ENCODE measurements at regions not wholly inside any gene's neighbourhood (a gene's known extent, or its start where the extent isn't known, plus 50 kb on each side); places are given as distances from the start of the nearest gene placed in this dataset.
"Not testable (repeated sequence)": the region's sequence is repeated elsewhere in the genome, so short reads cannot be mapped to it uniquely, and the experiment has no call there.

- TF ChIP-seq EZH2 (IDR thresholded peaks at IDR 0.05; ENCODE audit: insufficient read depth, low read length) (no peak), CTCF (IDR thresholded peaks at IDR 0.05; ENCODE audit: insufficient read depth, low read depth, low read length) (no peak)
- H3K27ac Mint-ChIP-seq (ENCODE audit: unreplicated experiment) = no peak overlapping the region
- no peaks in the 10 kb centered on the region for H3K4me1 Mint-ChIP-seq (ENCODE audit: low read depth, unreplicated experiment)
- H3K4me2 ChIP-seq (ENCODE audit: low read length) = no peak overlapping the region
- no peaks in the 10 kb centered on the region for H3K27me3 Mint-ChIP-seq (ENCODE audit: low read depth, unreplicated experiment)
- H3K79me2 ChIP-seq (ENCODE audit: insufficient read depth, low read length) = no peaks in the 10 kb centered on the region
- no peaks in the 10 kb centered on the region for H3K4me1 ChIP-seq (ENCODE audit: insufficient read depth, low read length)
- no peaks in the 10 kb centered on the region for H3K9me3 ChIP-seq (ENCODE audit: insufficient read depth, low read depth, low read length)
- no peaks in the 10 kb centered on the region for H4K20me1 ChIP-seq (ENCODE audit: insufficient read depth, low read length)
- H3K36me3 ChIP-seq (ENCODE audit: insufficient read depth, low read length) = no peaks in the 10 kb centered on the region
- H3K27ac ChIP-seq (ENCODE audit: low read depth, low read length) = no peak overlapping the region
- no peak overlapping the region for H3K9ac ChIP-seq (ENCODE audit: low read length)
- no peaks in the 10 kb centered on the region for H3K27me3 ChIP-seq (ENCODE audit: insufficient read depth, low read length)
- no peaks in the 10 kb centered on the region for H3K36me3 Mint-ChIP-seq (ENCODE audit: low read depth, unreplicated experiment)
- FAIRE-seq (no peak), DNase-seq (ENCODE audit: low read depth) (no peak)
- H3K4me3 ChIP-seq (ENCODE audit: insufficient read depth, low read depth, low read length) = no peak overlapping the region
- H3K4me3 Mint-ChIP-seq (ENCODE audit: unreplicated experiment) = no peak overlapping the region
- peaks cover 2% of the 10 kb centered on the region for H3K9me3 Mint-ChIP-seq (ENCODE audit: unreplicated experiment)
- no peak overlapping the region for H2AFZ ChIP-seq (ENCODE audit: low read depth, low read length)
These were observed 760.4 kb upstream of the SEMA6D start for GRCh38 chr15:46956881-46957280.

- H2AFZ ChIP-seq (ENCODE audit: low read depth, low read length) = no peak overlapping the region
- TF ChIP-seq EZH2 (IDR thresholded peaks at IDR 0.05; ENCODE audit: insufficient read depth, low read length) (no peak), CTCF (IDR thresholded peaks at IDR 0.05; ENCODE audit: insufficient read depth, low read depth, low read length) (no peak)
These were observed 756.7 kb upstream of the SEMA6D start for GRCh38 chr15:46960581-46960980.

GRCh38 chr15:46961795-46962194, 755.5 kb upstream of the SEMA6D start:
- Histone ChIP-seq H3K27ac (ENCODE audit: low read depth, low read length) (no peak overlapping the region), H3K9me3 (ENCODE audit: insufficient read depth, low read depth, low read length) (no peaks in the 10 kb centered on the region), H3K9ac (ENCODE audit: low read length) (no peak overlapping the region), H2AFZ (ENCODE audit: low read depth, low read length) (no peak overlapping the region), H3K4me3 (ENCODE audit: insufficient read depth, low read depth, low read length) (no peak overlapping the region), H4K20me1 (ENCODE audit: insufficient read depth, low read length) (no peaks in the 10 kb centered on the region), H3K4me1 (ENCODE audit: insufficient read depth, low read length) (no peaks in the 10 kb centered on the region), H3K36me3 (ENCODE audit: insufficient read depth, low read length) (no peaks in the 10 kb centered on the region), H3K4me2 (ENCODE audit: low read length) (no peak overlapping the region), H3K79me2 (ENCODE audit: insufficient read depth, low read length) (no peaks in the 10 kb centered on the region), H3K27me3 (ENCODE audit: insufficient read depth, low read length) (no peaks in the 10 kb centered on the region)
- H3K4me3 Mint-ChIP-seq (ENCODE audit: unreplicated experiment) = no peak overlapping the region
- no peaks in the 10 kb centered on the region for H3K36me3 Mint-ChIP-seq (ENCODE audit: low read depth, unreplicated experiment)
- no peak overlapping the region for H3K27ac Mint-ChIP-seq (ENCODE audit: unreplicated experiment)
- H3K9me3 Mint-ChIP-seq (ENCODE audit: unreplicated experiment) = no peaks in the 10 kb centered on the region
- no peaks in the 10 kb centered on the region for H3K27me3 Mint-ChIP-seq (ENCODE audit: low read depth, unreplicated experiment)
- TF ChIP-seq EZH2 (IDR thresholded peaks at IDR 0.05; ENCODE audit: insufficient read depth, low read length) (no peak), CTCF (IDR thresholded peaks at IDR 0.05; ENCODE audit: insufficient read depth, low read depth, low read length) (no peak)
- H3K4me1 Mint-ChIP-seq (ENCODE audit: low read depth, unreplicated experiment) = no peaks in the 10 kb centered on the region
- DNase-seq (ENCODE audit: low read depth) = no peak
- FAIRE-seq = no peak

More at GRCh38 chr15:46960581-46960980, 756.7 kb upstream of the SEMA6D start:
- Histone ChIP-seq H3K27ac (ENCODE audit: low read depth, low read length) (no peak overlapping the region), H3K27me3 (ENCODE audit: insufficient read depth, low read length) (no peaks in the 10 kb centered on the region), H3K4me2 (ENCODE audit: low read length) (no peak overlapping the region), H3K36me3 (ENCODE audit: insufficient read depth, low read length) (no peaks in the 10 kb centered on the region), H4K20me1 (ENCODE audit: insufficient read depth, low read length) (no peaks in the 10 kb centered on the region), H3K79me2 (ENCODE audit: insufficient read depth, low read length) (no peaks in the 10 kb centered on the region), H3K4me1 (ENCODE audit: insufficient read depth, low read length) (no peaks in the 10 kb centered on the region), H3K9ac (ENCODE audit: low read length) (no peak overlapping the region), H3K9me3 (ENCODE audit: insufficient read depth, low read depth, low read length) (no peaks in the 10 kb centered on the region), H3K4me3 (ENCODE audit: insufficient read depth, low read depth, low read length) (no peak overlapping the region)
- H3K4me3 Mint-ChIP-seq (ENCODE audit: unreplicated experiment) = no peak overlapping the region
- H3K27me3 Mint-ChIP-seq (ENCODE audit: low read depth, unreplicated experiment) = no peaks in the 10 kb centered on the region
- FAIRE-seq = no peak
- DNase-seq (ENCODE audit: low read depth) = no peak
- H3K27ac Mint-ChIP-seq (ENCODE audit: unreplicated experiment) = no peak overlapping the region
- no peaks in the 10 kb centered on the region for H3K36me3 Mint-ChIP-seq (ENCODE audit: low read depth, unreplicated experiment)
- H3K9me3 Mint-ChIP-seq (ENCODE audit: unreplicated experiment) = no peaks in the 10 kb centered on the region
- no peaks in the 10 kb centered on the region for H3K4me1 Mint-ChIP-seq (ENCODE audit: low read depth, unreplicated experiment)

GRCh38 chr15:46988055-46988454, 729.2 kb upstream of the SEMA6D start:
- not testable (repeated sequence) for H3K27me3 Mint-ChIP-seq (ENCODE audit: low read depth, unreplicated experiment); H2AFZ ChIP-seq (ENCODE audit: low read depth, low read length); H3K79me2 ChIP-seq (ENCODE audit: insufficient read depth, low read length); H3K9me3 ChIP-seq (ENCODE audit: insufficient read depth, low read depth, low read length); DNase-seq (ENCODE audit: low read depth); H3K4me1 Mint-ChIP-seq (ENCODE audit: low read depth, unreplicated experiment); H3K27ac ChIP-seq (ENCODE audit: low read depth, low read length); H3K4me3 Mint-ChIP-seq (ENCODE audit: unreplicated experiment); H3K4me2 ChIP-seq (ENCODE audit: low read length); H4K20me1 ChIP-seq (ENCODE audit: insufficient read depth, low read length); H3K27me3 ChIP-seq (ENCODE audit: insufficient read depth, low read length); H3K9ac ChIP-seq (ENCODE audit: low read length); H3K4me3 ChIP-seq (ENCODE audit: insufficient read depth, low read depth, low read length); FAIRE-seq; H3K36me3 ChIP-seq (ENCODE audit: insufficient read depth, low read length); H3K9me3 Mint-ChIP-seq (ENCODE audit: unreplicated experiment); H3K27ac Mint-ChIP-seq (ENCODE audit: unreplicated experiment); H3K36me3 Mint-ChIP-seq (ENCODE audit: low read depth, unreplicated experiment); H3K4me1 ChIP-seq (ENCODE audit: insufficient read depth, low read length)

Measured in astrocyte (in vitro differentiated cells and primary cell).